A549 (cell line): ENCODE measurements at regions not wholly inside any gene's neighbourhood (a gene's known extent, or its start where the extent isn't known, plus 50 kb on each side); places are given as distances from the start of the nearest gene placed in this dataset.
"Not testable (repeated sequence)": the region's sequence is repeated elsewhere in the genome, so short reads cannot be mapped to it uniquely, and the experiment has no call there.

Source experiments
- ATAC-seq, 2 experiments: fragments of 200-7000 bp in 1 of 2; fragments of >200 bp in 1 of 2; cut with Nextera tagmentation in 1 of 2; cut with Tn5 transposase in 1 of 2; 3 replicates each; pipeline versions ENCODE4 v1.8.0 to v1.9.1; 2018 to 2020; ENCODE audit warnings: mild to moderate bottlenecking in 1 of 2, moderate library complexity in 1 of 2
- CTCF ChIA-PET: fragments of 300-600 bp; sonication (Branson Sonifier 250); formaldehyde crosslinking; extraction: SDS; loops from one replicate; lab custom pipeline; 2021; ENCODE audit warnings: antibody characterized with exemption, inconsistent platforms; lab: Yijun Ruan, JAX
- POLR2A ChIA-PET: fragments of 350-600 bp; formaldehyde crosslinking; extraction: SDS; loops from one replicate; lab custom pipeline; 2021; ENCODE audit warnings: antibody characterized with exemption, inconsistent platforms; lab: Yijun Ruan, JAX
- DNase-seq, 2 experiments: peaks; one replicate each; pipeline versions ENCODE4 v3.0.0 to v3.0.0-alpha.2; 2011 to 2016; ENCODE audit warnings: low read depth in 1 of 2, low spot score in 1 of 2
- FAIRE-seq: peaks from 2 replicates; lab custom pipeline; 2011; peaks lifted over from hg19 to GRCh38; lab: Jason Lieb, UNC
- H3K27ac ChIP-seq, 2 experiments: fragments of >200 bp; sonication (Bioruptor Twin); formaldehyde crosslinking; 3 replicates each; pipeline ENCODE4 v1.5.1; 2016 to 2017
- H3K4me1 ChIP-seq: fragments of >200 bp; sonication (Bioruptor Twin); formaldehyde crosslinking; 3 replicates; pipeline ENCODE4 v1.6.1; 2016
- H3K4me2 ChIP-seq: fragments of >200 bp; sonication (Bioruptor Twin); formaldehyde crosslinking; 3 replicates; pipeline ENCODE4 v1.6.1; 2016
- H3K4me3 ChIP-seq: fragments of >200 bp; sonication (Bioruptor Twin); formaldehyde crosslinking; 3 replicates; pipeline ENCODE4 v1.5.1; 2016
- H3K9me3 ChIP-seq: fragments of >200 bp; sonication (Bioruptor Twin); formaldehyde crosslinking; 3 replicates; pipeline ENCODE4 v1.6.1; 2016
- CTCF ChIP-seq: fragments of >200 bp; sonication (Bioruptor Twin); formaldehyde crosslinking; IDR thresholded peaks from 3 replicates; pipeline ENCODE4 v1.5.1; 2016
- E2F6 ChIP-seq: IDR thresholded peaks from 2 replicates; pipeline ENCODE4 v1.6.1; 2012; ENCODE audit warnings: low read depth, borderline replicate concordance
- FOSL2 ChIP-seq, 2 experiments: fragments of 450-650 bp in 1 of 2; fragments of >200 bp in 1 of 2; sonication (Bioruptor Twin) in 1 of 2; formaldehyde crosslinking; IDR thresholded peaks; 2 replicates each; pipeline versions ENCODE4 v1.5.0 to v1.6.1; 2016 to 2020; ENCODE audit warnings: mild to moderate bottlenecking in 1 of 2, moderate library complexity in 1 of 2
- HEYL ChIP-seq: fragments of 250-450 bp; sonication (Bioruptor Pico); IDR thresholded peaks from 2 replicates; pipeline ENCODE4 v1.8.0; 2021; ENCODE audit warnings: mild to moderate bottlenecking, moderate library complexity
- JUNB ChIP-seq: fragments of >200 bp; sonication (Bioruptor Twin); formaldehyde crosslinking; IDR thresholded peaks from 2 replicates; pipeline ENCODE4 v1.6.1; 2016
- MAFK ChIP-seq: fragments of 450-650 bp; IDR thresholded peaks from 2 replicates; pipeline ENCODE4 v1.6.1; 2014; ENCODE audit not compliant: partially characterized antibody
- MAZ ChIP-seq: fragments of 150-350 bp; IDR thresholded peaks from 2 replicates; pipeline ENCODE4 v1.6.1; 2014; ENCODE audit warnings: antibody characterized with exemption, low read depth, low read length, borderline replicate concordance
- NPAS2 ChIP-seq: fragments of 250-450 bp; sonication (Bioruptor Pico); IDR thresholded peaks from 2 replicates; pipeline ENCODE4 v1.8.0; 2022; ENCODE audit warnings: mild to moderate bottlenecking, moderate library complexity, borderline replicate concordance
- POLR2AphosphoS2 ChIP-seq: conservative IDR thresholded peaks from 2 replicates; pipeline ENCODE4 v1.6.1; 2012; ENCODE audit warnings: low read length, improper control_type of control experiment, inconsistent platforms
- RCOR1 ChIP-seq: fragments of 150-350 bp; IDR thresholded peaks from 2 replicates; pipeline ENCODE4 v1.6.1; 2014; ENCODE audit warnings: antibody characterized with exemption, low read length, low read depth
- REST ChIP-seq: fragments of 200-600 bp; sonication (generic); IDR thresholded peaks from 2 replicates; pipeline ENCODE4 v1.6.1; 2016; ENCODE audit warnings: antibody characterized with exemption, mild to moderate bottlenecking, moderate library complexity
- RNF2 ChIP-seq: fragments of 200-600 bp; sonication (generic); IDR thresholded peaks from 2 replicates; pipeline ENCODE4 v1.6.1; 2016; ENCODE audit warnings: low read depth, mild to moderate bottlenecking, antibody characterized with exemption, moderate library complexity, borderline replicate concordance
- SMC3 ChIP-seq: fragments of >200 bp; sonication (Bioruptor Twin); formaldehyde crosslinking; IDR thresholded peaks from 3 replicates; pipeline ENCODE4 v1.6.1; 2018; ENCODE audit warnings: inconsistent platforms
- TP53 ChIP-seq: fragments of 250-450 bp; sonication (Bioruptor Pico); IDR thresholded peaks from 2 replicates; pipeline ENCODE4 v1.5.0; 2021; ENCODE audit warnings: mild to moderate bottlenecking, moderate library complexity
- ZFP36 ChIP-seq: fragments of 450-650 bp; IDR thresholded peaks from 2 replicates; pipeline ENCODE4 v1.6.1; 2014; ENCODE audit warnings: borderline replicate concordance; ENCODE audit not compliant: partially characterized antibody
- ZNF302 ChIP-seq: fragments of 250-450 bp; sonication (Bioruptor Pico); IDR thresholded peaks from 2 replicates; pipeline ENCODE4 v1.9.0; 2021; ENCODE audit warnings: inconsistent platforms, mild to moderate bottlenecking, moderate library complexity
- WGBS: methylation state at CpG from one replicate; pipeline ENCODE4 v1.1.6; 2017; ENCODE audit errors: missing lambda C conversion rate; 5-methylcytosine and 5-hydroxymethylcytosine counted together
- TF ChIP-seq, protein P1 (sequence below): IDR thresholded peaks from 2 replicates; pipeline ENCODE4 v1.6.1; 2012

GRCh38 chr3:177862962-177863491 lies 665.7 kb upstream of the TBL1XR1 start:
- no peak for ATAC-seq
- H3K27ac ChIP-seq: no peak overlapping the region
- H3K4me3 ChIP-seq: no peak overlapping the region
- H3K4me2 ChIP-seq: no peak overlapping the region
- POLR2A ChIA-PET: no interaction called here
- H3K4me1 ChIP-seq: no peaks in the 10 kb centered on the region
- peak; percentile 36; the same call in 1 of the 2 replicates for TF ChIP-seq REST
- no peak for TF ChIP-seq RNF2
- no peak for TF ChIP-seq CTCF
- TF ChIP-seq, all 56 proteins: peak for 1
- DNase-seq (no peak), FAIRE-seq (no peak)
- peaks cover 11% of the 10 kb centered on the region; the same call in 1 of the 3 replicates for H3K9me3 ChIP-seq
- CTCF ChIA-PET: no interaction called here

DNA sequence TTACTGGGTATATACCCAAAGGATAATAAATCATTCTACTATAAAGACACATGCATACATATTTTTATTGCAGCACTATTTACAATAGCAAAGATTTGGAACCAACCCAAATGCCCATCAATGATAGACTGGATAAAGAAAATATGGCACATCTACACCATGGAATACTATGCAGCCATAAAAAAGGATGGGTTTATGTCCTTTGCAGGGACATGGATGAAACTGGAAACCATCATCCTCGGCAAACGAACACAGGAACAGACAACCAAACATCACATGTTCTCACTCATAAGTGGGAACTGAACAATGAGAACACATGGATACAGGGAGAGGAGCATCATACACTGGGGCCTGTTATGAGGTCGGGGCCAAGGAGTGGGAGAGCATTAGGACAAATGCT lies 665.0 kb upstream of the KCNMB2 start:
- H3K9me3 ChIP-seq, H3K27ac ChIP-seq, POLR2A ChIA-PET, H3K4me1 ChIP-seq, CTCF ChIA-PET, DNase-seq, ATAC-seq, FAIRE-seq, H3K4me3 ChIP-seq, H3K4me2 ChIP-seq: not testable (repeated sequence)
- WGBS: 52% methylated on average over 3 of the region's 3 CpGs

- ATAC-seq: no peak
- WGBS: 90% methylated on average over 3 of the region's 3 CpGs
- TF ChIP-seq FOSL2 (IDR thresholded peaks at IDR 0.05) (no peak), FOSL2 (CRISPR knock-in tag; IDR thresholded peaks at IDR 0.05) (no peak), SMC3 (no peak), RNF2 (no peak), HEYL (CRISPR knock-in tag) (no peak), JUNB (no peak), E2F6 (no peak), RCOR1 (no peak), ZNF302 (CRISPR knock-in tag) (no peak), NPAS2 (CRISPR knock-in tag) (no peak), MAFK (no peak)
- DNase-seq: no peak
- Histone ChIP-seq H3K4me3 (no peak overlapping the region), H3K4me1 (no peaks in the 10 kb centered on the region), H3K27ac (no peak overlapping the region), H3K4me2 (no peak overlapping the region), H3K9me3 (no peaks in the 10 kb centered on the region)
- ChIA-PET POLR2A (no interaction called here), CTCF (no interaction called here)
- FAIRE-seq: no peak
Observed at GRCh38 chr3:177878192-177878591, 658.0 kb upstream of the KCNMB2 start.

GRCh38 chr3:177878957-177879356 lies 657.3 kb upstream of the KCNMB2 start:
- FAIRE-seq: no peak
- no peak for DNase-seq
- ATAC-seq: no peak
- ChIA-PET CTCF (no interaction called here), POLR2A (no interaction called here)
- 69% methylated on average over 4 of the region's 4 CpGs for WGBS
- no peaks in the 10 kb centered on the region for H3K4me1 ChIP-seq
- no peak overlapping the region for H3K4me3 ChIP-seq
- H3K4me2 ChIP-seq: no peak overlapping the region
- no peak overlapping the region for H3K27ac ChIP-seq
- H3K9me3 ChIP-seq: no peaks in the 10 kb centered on the region
- TF ChIP-seq MAZ: no peak
- TF ChIP-seq TP53 (CRISPR knock-in tag): no peak
- no peak for TF ChIP-seq POLR2AphosphoS2
- TF ChIP-seq NPAS2 (CRISPR knock-in tag): no peak
- TF ChIP-seq ZFP36: no peak
- TF ChIP-seq REST: no peak
- TF ChIP-seq, protein P1, sequence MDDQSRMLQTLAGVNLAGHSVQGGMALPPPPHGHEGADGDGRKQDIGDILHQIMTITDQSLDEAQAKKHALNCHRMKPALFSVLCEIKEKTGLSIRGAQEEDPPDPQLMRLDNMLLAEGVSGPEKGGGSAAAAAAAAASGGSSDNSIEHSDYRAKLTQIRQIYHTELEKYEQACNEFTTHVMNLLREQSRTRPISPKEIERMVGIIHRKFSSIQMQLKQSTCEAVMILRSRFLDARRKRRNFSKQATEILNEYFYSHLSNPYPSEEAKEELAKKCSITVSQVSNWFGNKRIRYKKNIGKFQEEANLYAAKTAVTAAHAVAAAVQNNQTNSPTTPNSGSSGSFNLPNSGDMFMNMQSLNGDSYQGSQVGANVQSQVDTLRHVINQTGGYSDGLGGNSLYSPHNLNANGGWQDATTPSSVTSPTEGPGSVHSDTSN: no peak
